SU-DHL-6 (cell line): ENCODE measurements at regions not wholly inside any gene's neighbourhood (a gene's known extent, or its start where the extent isn't known, plus 50 kb on each side); places are given as distances from the start of the nearest gene placed in this dataset.

Source experiments
- EZH2phosphoT487 ChIP-seq: fragments of 200-600 bp; sonication (generic), shearing (Covaris generic); conservative IDR thresholded peaks from 2 replicates; pipeline ENCODE4 v1.6.1; 2018; ENCODE audit warnings: mild to moderate bottlenecking, antibody characterized with exemption, low read length, moderate library complexity, mixed read lengths
- TF ChIP-seq, protein P1 (sequence below): fragments of 200-600 bp; sonication (generic); IDR thresholded peaks from one replicate; pipeline ENCODE4 v1.5.1; 2017; ENCODE audit warnings: antibody characterized with exemption, mild to moderate bottlenecking, low read length, moderate library complexity; ENCODE audit not compliant: insufficient read depth, poor library complexity, severe bottlenecking

DNA sequence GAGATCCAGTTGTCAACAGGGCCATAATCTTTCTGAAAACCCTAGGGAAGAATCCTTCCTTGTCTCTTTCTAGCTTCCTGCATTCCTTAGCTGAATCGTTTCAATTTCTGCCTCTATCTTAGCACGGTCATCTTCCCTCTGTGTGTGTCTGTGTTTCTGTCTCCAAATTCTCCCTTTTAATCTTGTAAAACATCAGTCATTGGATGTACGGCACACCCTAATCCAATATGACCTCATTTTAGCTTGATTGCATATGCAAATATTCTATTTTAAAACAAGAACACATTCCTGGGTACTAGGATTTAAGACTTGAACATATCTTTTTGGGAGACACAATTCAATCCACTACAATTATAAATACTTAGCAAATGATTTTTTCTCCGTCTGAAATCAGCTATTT, 600.3 kb downstream of the GBE1 start:
- TF ChIP-seq, protein P1, sequence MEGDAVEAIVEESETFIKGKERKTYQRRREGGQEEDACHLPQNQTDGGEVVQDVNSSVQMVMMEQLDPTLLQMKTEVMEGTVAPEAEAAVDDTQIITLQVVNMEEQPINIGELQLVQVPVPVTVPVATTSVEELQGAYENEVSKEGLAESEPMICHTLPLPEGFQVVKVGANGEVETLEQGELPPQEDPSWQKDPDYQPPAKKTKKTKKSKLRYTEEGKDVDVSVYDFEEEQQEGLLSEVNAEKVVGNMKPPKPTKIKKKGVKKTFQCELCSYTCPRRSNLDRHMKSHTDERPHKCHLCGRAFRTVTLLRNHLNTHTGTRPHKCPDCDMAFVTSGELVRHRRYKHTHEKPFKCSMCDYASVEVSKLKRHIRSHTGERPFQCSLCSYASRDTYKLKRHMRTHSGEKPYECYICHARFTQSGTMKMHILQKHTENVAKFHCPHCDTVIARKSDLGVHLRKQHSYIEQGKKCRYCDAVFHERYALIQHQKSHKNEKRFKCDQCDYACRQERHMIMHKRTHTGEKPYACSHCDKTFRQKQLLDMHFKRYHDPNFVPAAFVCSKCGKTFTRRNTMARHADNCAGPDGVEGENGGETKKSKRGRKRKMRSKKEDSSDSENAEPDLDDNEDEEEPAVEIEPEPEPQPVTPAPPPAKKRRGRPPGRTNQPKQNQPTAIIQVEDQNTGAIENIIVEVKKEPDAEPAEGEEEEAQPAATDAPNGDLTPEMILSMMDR = no peak
- no peak for TF ChIP-seq EZH2phosphoT487
